ENCODE measurements at regions not wholly inside any gene's neighbourhood (a gene's known extent, or its start where the extent isn't known, plus 50 kb on each side); places are given as distances from the start of the nearest gene placed in this dataset.

GRCh38 chr3:127428344-127428997 lies 140.6 kb upstream of the PRR20G start:
- TF ChIP-seq CTCF (IDR thresholded peaks at IDR 0.05; ENCODE audit: low read length) (no peak), EZH2 (IDR thresholded peaks at IDR 0.05; ENCODE audit: borderline replicate concordance, low read length) (no peak)

Measured in OCI-LY1 (cell line).